SW 1271 (cell line): ENCODE measurements at regions not wholly inside any gene's neighbourhood (a gene's known extent, or its start where the extent isn't known, plus 50 kb on each side); places are given as distances from the start of the nearest gene placed in this dataset.

Experiments used
- DNase-seq, 2 experiments: peaks; one replicate each; lab custom pipeline; 2025; lab: John Stamatoyannopoulos, UW

DNA sequence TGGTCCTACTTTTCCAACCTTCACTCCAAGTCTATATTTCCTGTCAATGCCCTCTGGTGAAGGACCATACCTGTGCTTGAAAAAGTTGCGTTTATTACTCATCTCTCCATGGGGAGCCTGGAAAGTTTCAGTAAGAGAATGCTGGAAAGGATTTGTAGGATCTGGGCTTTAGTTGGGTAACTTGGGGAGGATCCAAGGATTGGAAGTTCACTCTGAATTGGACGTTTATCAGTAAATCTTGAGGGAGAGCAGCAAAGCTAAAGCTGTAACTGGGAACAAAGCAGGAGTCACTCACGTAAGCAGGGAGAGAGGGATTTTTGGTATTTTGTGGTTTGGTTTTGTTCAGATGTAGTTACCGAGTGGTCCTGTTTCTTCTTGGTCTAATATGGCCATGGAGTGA, 51.4 kb upstream of the NPVF start:
- no peak for DNase-seq

DNA sequence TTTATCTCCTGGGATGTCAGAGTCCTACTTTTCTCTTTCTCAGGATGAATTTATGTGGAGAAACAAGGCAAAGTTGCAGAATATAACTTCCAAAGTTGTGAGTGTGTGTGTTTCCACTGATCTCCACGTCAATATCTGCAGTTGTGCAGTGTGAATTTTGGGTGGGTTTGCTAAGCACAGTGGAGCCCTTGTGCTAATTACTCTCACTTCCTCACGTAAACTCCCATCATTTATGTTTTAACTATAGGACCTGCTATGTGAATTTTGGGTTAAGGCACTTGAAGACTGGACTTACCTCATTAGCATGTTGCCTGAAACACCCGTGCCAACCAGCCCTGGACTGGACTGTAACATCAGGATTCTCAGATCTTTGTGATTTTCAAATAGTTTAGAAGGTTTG, 51.9 kb upstream of the NPVF start:
- DNase-seq: no peak

DNA sequence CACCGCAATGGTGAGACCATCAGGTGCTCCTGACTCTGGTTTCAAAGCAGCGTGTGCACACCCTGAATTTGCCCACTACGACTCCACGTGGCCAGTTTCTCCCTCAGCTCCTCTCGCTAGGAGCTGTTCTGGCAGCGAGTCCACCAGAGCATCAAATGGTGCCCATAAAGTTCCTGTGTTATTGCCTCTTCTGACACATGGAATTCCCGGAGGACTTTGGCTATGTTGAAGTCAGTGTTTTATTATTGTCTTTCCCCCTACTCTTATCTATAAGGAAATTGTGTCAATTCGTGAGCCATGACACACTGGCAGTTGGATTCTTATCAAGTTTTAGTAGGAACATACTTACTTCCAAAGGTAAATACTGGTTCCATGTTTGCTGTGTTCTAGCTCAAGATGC, 53.9 kb upstream of the NPVF start:
- DNase-seq: no peak

DNA sequence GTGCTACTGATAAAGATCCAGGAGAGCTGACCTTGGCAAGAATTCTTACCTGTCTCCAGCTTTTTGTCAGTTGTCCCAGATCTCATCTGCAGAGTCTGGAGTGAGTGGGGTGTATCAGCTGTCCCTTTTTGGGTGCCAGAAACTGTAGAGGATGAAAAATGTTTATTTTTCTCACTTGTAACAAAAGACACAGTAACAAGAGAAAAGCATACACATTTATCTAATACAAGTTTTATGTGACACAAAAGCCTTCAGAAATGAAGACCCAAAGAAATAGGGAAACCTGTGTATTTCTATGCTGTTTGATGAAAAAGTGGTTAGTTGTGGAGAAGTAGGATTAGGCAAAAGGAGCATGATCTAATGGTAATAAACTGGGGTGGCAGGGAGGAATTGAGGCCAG, 58.5 kb upstream of the NPVF start:
- DNase-seq: no peak

- no peak for DNase-seq
Observed at GRCh38 chr7:25287291-25287690, 59.0 kb upstream of the NPVF start.

- DNase-seq: no peak
Observed at GRCh38 chr7:25288556-25289307, 60.4 kb upstream of the NPVF start.

- DNase-seq: no peak
Observed at GRCh38 chr7:25289518-25289917, 61.2 kb upstream of the NPVF start.

GRCh38 chr7:25294624-25295023, 66.3 kb upstream of the NPVF start:
- DNase-seq: no peak

- no peak for DNase-seq
Observed at GRCh38 chr7:25295387-25295786, 67.1 kb upstream of the NPVF start.

DNA sequence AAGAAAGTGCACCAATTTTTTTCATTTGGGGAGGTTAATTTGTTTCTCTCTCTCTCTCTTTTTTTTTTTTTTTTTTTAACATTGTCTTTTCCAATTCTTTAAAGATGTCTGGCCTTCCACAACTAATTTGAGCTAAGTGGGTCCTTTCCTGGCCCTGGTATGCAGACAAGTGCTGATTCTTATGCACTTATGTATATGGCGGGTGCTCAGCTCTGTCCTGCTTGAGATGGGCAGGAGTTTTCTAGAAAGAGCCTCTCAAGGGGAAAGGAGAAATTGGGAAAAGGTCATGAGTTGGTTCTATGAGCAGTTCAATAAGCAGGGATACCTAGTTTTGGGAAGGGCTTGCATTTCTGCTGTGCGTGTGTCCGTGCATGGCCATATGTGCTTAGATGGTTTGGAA, 67.8 kb upstream of the NPVF start:
- DNase-seq: no peak

DNA sequence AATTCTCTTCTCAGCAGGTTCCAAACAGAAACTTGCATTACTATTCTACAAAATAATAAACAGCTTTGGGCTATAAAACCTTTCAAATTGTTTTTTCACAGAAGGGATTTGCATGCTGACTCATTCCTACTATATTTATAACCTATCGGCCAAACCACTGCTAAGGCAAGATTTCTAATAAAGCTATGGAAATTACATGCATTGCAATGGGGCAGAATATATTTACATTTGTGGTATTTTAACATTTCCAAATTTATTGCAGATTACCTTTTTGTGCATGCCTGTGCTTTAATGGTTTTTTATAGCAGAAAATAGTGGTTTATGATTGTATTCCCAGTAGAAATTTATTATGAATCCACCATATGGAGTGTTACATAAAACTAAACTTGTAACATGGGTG, 69.0 kb upstream of the NPVF start:
- DNase-seq: no peak

GRCh38 chr7:25303281-25304181, 75.2 kb upstream of the NPVF start:
- DNase-seq: no peak

- no peak for DNase-seq
Observed at GRCh38 chr7:25304691-25305090, 76.4 kb upstream of the NPVF start.

GRCh38 chr7:25305831-25306230, 77.5 kb upstream of the NPVF start:
- no peak for DNase-seq

- DNase-seq: no peak
Observed at GRCh38 chr7:25307624-25308023, 79.3 kb upstream of the NPVF start.

GRCh38 chr7:25308246-25308645, 80.0 kb upstream of the NPVF start:
- DNase-seq: no peak

- DNase-seq: no peak
Observed at GRCh38 chr7:25308906-25309705, 80.8 kb upstream of the NPVF start.

- no peak for DNase-seq
Observed at GRCh38 chr7:25310896-25311295, 82.6 kb upstream of the NPVF start.

DNA sequence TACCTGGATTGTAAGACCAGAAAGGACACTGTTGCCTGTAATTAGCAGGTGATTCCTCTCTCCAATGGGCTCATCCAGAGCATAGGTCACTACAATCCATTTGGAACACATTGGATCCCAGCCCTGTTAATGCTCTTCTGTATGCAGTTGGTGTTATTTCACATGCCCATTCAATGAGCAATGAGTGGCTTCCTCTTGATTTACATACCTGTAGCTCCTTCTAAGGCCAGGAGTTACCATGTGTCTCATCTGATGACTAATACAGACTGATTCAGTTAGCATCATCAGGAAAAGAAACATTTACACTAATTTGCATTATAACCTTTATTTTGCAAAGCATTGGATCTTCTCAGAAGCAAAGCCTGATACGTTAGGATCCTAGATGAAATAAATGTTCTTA, 83.1 kb upstream of the NPVF start:
- no peak for DNase-seq

DNA sequence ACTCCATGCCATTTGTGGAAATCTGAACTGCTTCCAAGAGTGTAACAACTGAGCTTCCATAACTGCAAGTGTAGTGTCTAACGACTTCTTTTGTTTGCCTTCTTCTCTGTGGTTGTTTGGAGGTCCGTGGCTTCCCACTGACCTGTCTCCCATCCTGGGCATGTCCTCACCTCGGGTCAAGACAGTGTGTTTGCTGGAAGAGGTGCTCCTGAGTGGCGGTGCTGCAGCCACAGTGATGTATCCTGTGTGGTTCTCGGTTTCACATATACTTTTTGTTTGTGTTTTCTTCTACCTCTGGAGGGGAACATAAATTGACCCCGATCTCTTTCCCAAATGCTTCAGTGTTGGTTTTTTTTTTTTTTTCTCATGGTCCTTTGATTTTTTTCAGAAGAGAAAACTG, 84.7 kb upstream of the NPVF start:
- no peak for DNase-seq

GRCh38 chr7:25313526-25313925, 85.2 kb upstream of the NPVF start:
- DNase-seq: no peak

GRCh38 chr7:25314094-25314730, 85.9 kb upstream of the NPVF start:
- DNase-seq: no peak
